Tibial nerve (tissue), 4 donors: ENCODE measurements at regions not wholly inside any gene's neighbourhood (a gene's known extent, or its start where the extent isn't known, plus 50 kb on each side); places are given as distances from the start of the nearest gene placed in this dataset.
A peak's percentile ranks its signal among the peaks of the same experiment; 100 is the strongest.

Experiments
- DNase-seq, 2 donors: peaks; one replicate each; pipeline ENCODE4 v3.0.0-alpha.2; 2019; ENCODE audit warnings: low spot score in 2 of 2
- H3K27ac ChIP-seq, 4 donors: fragments of 200-600 bp; sonication (generic) in 3 of 4; one replicate each; pipeline ENCODE4 v1.5.1; 2017 to 2019; ENCODE audit warnings: mild to moderate bottlenecking in 1 of 4
- H3K27me3 ChIP-seq, 2 donors: fragments of 200-600 bp; sonication (generic) in 1 of 2; one replicate each; pipeline versions ENCODE4 v1.5.1 to v1.6.0; 2017 to 2019
- H3K36me3 ChIP-seq, 3 donors: fragments of 200-600 bp; sonication (generic); one replicate each; pipeline ENCODE4 v1.5.1; 2018 to 2019
- H3K4me1 ChIP-seq, 4 donors: fragments of 200-600 bp; sonication (generic) in 3 of 4; one replicate each; pipeline ENCODE4 v1.5.1; 2017 to 2019
- H3K4me3 ChIP-seq, 4 donors: fragments of 200-600 bp; sonication (generic) in 3 of 4; one replicate each; pipeline ENCODE4 v1.5.1; 2017 to 2019; ENCODE audit warnings: mild to moderate bottlenecking in 1 of 4, moderate library complexity in 1 of 4
- H3K9me3 ChIP-seq, 4 donors: fragments of 200-600 bp; sonication (generic) in 3 of 4; one replicate each; pipeline ENCODE4 v1.5.1; 2017 to 2019
- CTCF ChIP-seq, 5 experiments: fragments of 200-600 bp in 3 of 5; fragments of 450-650 bp in 2 of 5; sonication (generic) in 3 of 5; IDR thresholded peaks; one replicate each; pipeline ENCODE4 v1.5.1; 2016 to 2019; ENCODE audit warnings: antibody characterized with exemption in 5 of 5, mild to moderate bottlenecking in 3 of 5, moderate library complexity in 2 of 5
- EP300 ChIP-seq, 2 donors: sonication (generic); formaldehyde crosslinking; IDR thresholded peaks; one replicate each; pipeline ENCODE4 v1.6.1; 2017; ENCODE audit warnings: antibody characterized with exemption in 2 of 2, mild to moderate bottlenecking in 1 of 2
- POLR2A ChIP-seq, 2 donors: fragments of 450-650 bp; IDR thresholded peaks; one replicate each; pipeline ENCODE4 v1.6.1; 2017; ENCODE audit warnings: antibody characterized with exemption in 2 of 2, mild to moderate bottlenecking in 2 of 2, moderate library complexity in 2 of 2
- WGBS, 2 donors: methylation state at CpG; one replicate each; pipeline ENCODE4 v1.1.5; 2018; 5-methylcytosine and 5-hydroxymethylcytosine counted together

- WGBS, 2 donors = 38 to 49% methylated on average over 2 of the region's 2 CpGs
Measured at GRCh38 chrX:106220177-106220576, 52.1 kb downstream of the PWWP3B start.

GRCh38 chrX:106243376-106243775 is 75.3 kb downstream of the PWWP3B start:
- TF ChIP-seq CTCF (IDR thresholded peaks at IDR 0.05) = no peak
- TF ChIP-seq EP300 (IDR thresholded peaks at IDR 0.05) = no peak
- TF ChIP-seq POLR2A (IDR thresholded peaks at IDR 0.05) = no peak
- DNase-seq = no peak
- no peaks in the 10 kb centered on the region for H3K4me1 ChIP-seq
- no peak overlapping the region for H3K4me3 ChIP-seq
- H3K9me3 ChIP-seq = no peaks in the 10 kb centered on the region
- H3K27me3 ChIP-seq = peaks cover 0 to 7% of the 10 kb centered on the region in 2 donors
- H3K27ac ChIP-seq = no peak overlapping the region
- H3K36me3 ChIP-seq = no peaks in the 10 kb centered on the region

More at GRCh38 chrX:106220177-106220576, 52.1 kb downstream of the PWWP3B start:
- Histone ChIP-seq H3K4me1 (no peaks in the 10 kb centered on the region), H3K4me3 (no peak overlapping the region), H3K27ac (no peak overlapping the region), H3K9me3 (no peaks in the 10 kb centered on the region), H3K36me3 (no peaks in the 10 kb centered on the region), H3K27me3 (no peaks in the 10 kb centered on the region)
- no peak for DNase-seq
- TF ChIP-seq EP300 (IDR thresholded peaks at IDR 0.05) (no peak), CTCF (IDR thresholded peaks at IDR 0.05) (peak in 1 of 5 experiments; percentile 0), POLR2A (IDR thresholded peaks at IDR 0.05) (no peak)

GRCh38 chrX:106246511-106246910 is 78.4 kb downstream of the PWWP3B start:
- 68 to 80% methylated on average over 3 of the region's 3 CpGs for WGBS, 2 donors
- TF ChIP-seq CTCF (IDR thresholded peaks at IDR 0.05) (no peak), EP300 (IDR thresholded peaks at IDR 0.05) (no peak), POLR2A (IDR thresholded peaks at IDR 0.05) (no peak)
- H3K9me3 ChIP-seq = no peaks in the 10 kb centered on the region
- peaks cover 0 to 7% of the 10 kb centered on the region in 2 donors for H3K27me3 ChIP-seq
- no peak for DNase-seq
- no peaks in the 10 kb centered on the region for H3K4me1 ChIP-seq
- no peaks in the 10 kb centered on the region for H3K36me3 ChIP-seq
- H3K4me3 ChIP-seq = no peak overlapping the region
- no peak overlapping the region for H3K27ac ChIP-seq

GRCh38 chrX:106247162-106247561 is 79.1 kb downstream of the PWWP3B start:
- H3K27ac ChIP-seq = no peak overlapping the region
- no peaks in the 10 kb centered on the region for H3K36me3 ChIP-seq
- H3K4me3 ChIP-seq = no peak overlapping the region
- peaks cover 0 to 7% of the 10 kb centered on the region in 2 donors for H3K27me3 ChIP-seq
- no peaks in the 10 kb centered on the region for H3K4me1 ChIP-seq
- TF ChIP-seq POLR2A (IDR thresholded peaks at IDR 0.05) (no peak), CTCF (IDR thresholded peaks at IDR 0.05) (no peak), EP300 (IDR thresholded peaks at IDR 0.05) (no peak)
- H3K9me3 ChIP-seq = no peaks in the 10 kb centered on the region
- no peak for DNase-seq

GRCh38 chrX:106249706-106250379 is 81.7 kb downstream of the PWWP3B start:
- peaks cover 0 to 7% of the 10 kb centered on the region in 2 donors for H3K27me3 ChIP-seq
- no peaks in the 10 kb centered on the region for H3K36me3 ChIP-seq
- H3K27ac ChIP-seq = peak overlapping the region in 1 of 4 donors; percentile 68
- no peaks in the 10 kb centered on the region for H3K9me3 ChIP-seq
- DNase-seq = peak; percentile 8 to 11
- H3K4me3 ChIP-seq = no peak overlapping the region
- TF ChIP-seq EP300 (IDR thresholded peaks at IDR 0.05) (peak in 1 of 2 donors; percentile 38), CTCF (IDR thresholded peaks at IDR 0.05) (no peak), POLR2A (IDR thresholded peaks at IDR 0.05) (no peak)
- no peaks in the 10 kb centered on the region for H3K4me1 ChIP-seq
- 75 to 81% methylated on average over 3 of the region's 3 CpGs for WGBS, 2 donors
